C4-2B (cell line): ENCODE measurements at regions not wholly inside any gene's neighbourhood (a gene's known extent, or its start where the extent isn't known, plus 50 kb on each side); places are given as distances from the start of the nearest gene placed in this dataset.

ENCODE experiments used
- ZFX ChIP-seq: fragments of 450-650 bp; IDR thresholded peaks from 2 replicates; pipeline ENCODE4 v1.6.1; 2017
- TF ChIP-seq, protein P1 (sequence below): fragments of 450-650 bp; conservative IDR thresholded peaks from 2 replicates; pipeline ENCODE4 v1.5.1; 2017; ENCODE audit warnings: mild to moderate bottlenecking

- TF ChIP-seq, protein P1, sequence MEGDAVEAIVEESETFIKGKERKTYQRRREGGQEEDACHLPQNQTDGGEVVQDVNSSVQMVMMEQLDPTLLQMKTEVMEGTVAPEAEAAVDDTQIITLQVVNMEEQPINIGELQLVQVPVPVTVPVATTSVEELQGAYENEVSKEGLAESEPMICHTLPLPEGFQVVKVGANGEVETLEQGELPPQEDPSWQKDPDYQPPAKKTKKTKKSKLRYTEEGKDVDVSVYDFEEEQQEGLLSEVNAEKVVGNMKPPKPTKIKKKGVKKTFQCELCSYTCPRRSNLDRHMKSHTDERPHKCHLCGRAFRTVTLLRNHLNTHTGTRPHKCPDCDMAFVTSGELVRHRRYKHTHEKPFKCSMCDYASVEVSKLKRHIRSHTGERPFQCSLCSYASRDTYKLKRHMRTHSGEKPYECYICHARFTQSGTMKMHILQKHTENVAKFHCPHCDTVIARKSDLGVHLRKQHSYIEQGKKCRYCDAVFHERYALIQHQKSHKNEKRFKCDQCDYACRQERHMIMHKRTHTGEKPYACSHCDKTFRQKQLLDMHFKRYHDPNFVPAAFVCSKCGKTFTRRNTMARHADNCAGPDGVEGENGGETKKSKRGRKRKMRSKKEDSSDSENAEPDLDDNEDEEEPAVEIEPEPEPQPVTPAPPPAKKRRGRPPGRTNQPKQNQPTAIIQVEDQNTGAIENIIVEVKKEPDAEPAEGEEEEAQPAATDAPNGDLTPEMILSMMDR, result no peak
- TF ChIP-seq ZFX, result no peak
Measured at GRCh38 chr9:87402537-87402936, 95.1 kb upstream of the DAPK1 start.
